H1 (cell line): ENCODE measurements at regions not wholly inside any gene's neighbourhood (a gene's known extent, or its start where the extent isn't known, plus 50 kb on each side); places are given as distances from the start of the nearest gene placed in this dataset.

Experiments used
- CTCF ChIA-PET: fragments of 300-600 bp; sonication (Branson Sonifier 250); formaldehyde crosslinking; loops from one replicate; lab custom pipeline; 2021; ENCODE audit not compliant: partially characterized antibody; lab: Charles Lee
- POLR2A ChIA-PET: fragments of 300-600 bp; sonication (Branson Sonifier 250); formaldehyde crosslinking; loops from one replicate; lab custom pipeline; 2021; ENCODE audit warnings: inconsistent platforms; ENCODE audit not compliant: partially characterized antibody; lab: Charles Lee
- DNase-seq, 2 experiments: peaks; one replicate each; pipeline versions ENCODE4 v3.0.0 to v3.0.0-alpha.2; 2010 to 2022; ENCODE audit warnings: low spot score in 2 of 2, low read depth in 1 of 2, mixed read lengths in 1 of 2
- FAIRE-seq: peaks from 2 replicates; lab custom pipeline; 2011; peaks lifted over from hg19 to GRCh38; lab: Jason Lieb, UNC
- H2AFZ ChIP-seq: 2 replicates; pipeline ENCODE4 v1.8.1; 2012; ENCODE audit warnings: low read length, inconsistent platforms
- H2AK5ac ChIP-seq: 2 replicates; pipeline ENCODE4 v1.6.1; 2013; ENCODE audit warnings: low read depth, low read length
- H2BK120ac ChIP-seq: replicated peaks from 2 replicates; pipeline ENCODE3; 2013; ENCODE audit warnings: low read depth, low read length, inconsistent platforms
- H2BK12ac ChIP-seq: 2 replicates; pipeline ENCODE4 v1.6.1; 2013; ENCODE audit warnings: low read depth, low read length
- H2BK15ac ChIP-seq: 2 replicates; pipeline ENCODE4 v1.6.1; 2013; ENCODE audit warnings: low read length
- H2BK20ac ChIP-seq: 2 replicates; pipeline ENCODE4 v1.6.1; 2013; ENCODE audit warnings: low read length
- H2BK5ac ChIP-seq: 2 replicates; pipeline ENCODE4 v1.6.1; 2013; ENCODE audit warnings: low read depth, low read length
- H3K14ac ChIP-seq: 2 replicates; pipeline ENCODE4 v1.6.1; 2013; ENCODE audit warnings: inconsistent platforms; ENCODE audit not compliant: insufficient read length
- H3K18ac ChIP-seq: 2 replicates; pipeline ENCODE4 v1.6.1; 2013; ENCODE audit warnings: low read length; ENCODE audit errors: extremely low read depth
- H3K23ac ChIP-seq: 2 replicates; pipeline ENCODE4 v1.6.1; 2013; ENCODE audit warnings: inconsistent platforms; ENCODE audit not compliant: insufficient read length
- H3K23me2 ChIP-seq: 2 replicates; pipeline ENCODE4 v1.6.1; 2013; ENCODE audit warnings: low read depth, low read length
- H3K27ac ChIP-seq: 2 replicates; pipeline ENCODE4 v1.6.1; 2011; ENCODE audit warnings: low read depth, low read length, inconsistent platforms
- H3K27me3 ChIP-seq, 4 experiments: replicated peaks in 1 of 4; 1 replicate in 1 of 4; 2 replicates in 3 of 4; pipeline versions ENCODE4 v1.6.1 to v1.8.1; 2011 to 2013; ENCODE audit warnings: low read length in 3 of 4, mild to moderate bottlenecking in 3 of 4, inconsistent platforms in 2 of 4, mixed read lengths in 2 of 4, moderate library complexity in 1 of 4; ENCODE audit not compliant: control insufficient read depth in 3 of 4, insufficient read depth in 3 of 4; ENCODE audit errors: extremely low read depth in 1 of 4
- H3K36me3 ChIP-seq, 4 experiments: 2 replicates each; pipeline versions ENCODE4 v1.6.1 to v1.8.1; 2011 to 2013; ENCODE audit warnings: mild to moderate bottlenecking in 4 of 4, low read length in 3 of 4, moderate library complexity in 2 of 4, control low read depth in 1 of 4, inconsistent platforms in 1 of 4; ENCODE audit not compliant: insufficient read depth in 4 of 4, control insufficient read depth in 2 of 4
- H3K4ac ChIP-seq: replicated peaks from 2 replicates; pipeline ENCODE3; 2013; ENCODE audit warnings: low read length, low read depth, mixed read lengths, inconsistent platforms; ENCODE audit not compliant: insufficient read length
- H3K4me1 ChIP-seq, 4 experiments: replicated peaks in 1 of 4; 1 replicate in 1 of 4; 2 replicates in 3 of 4; pipeline versions ENCODE4 v1.6.1 to v1.8.1; 2011 to 2013; ENCODE audit warnings: low read length in 3 of 4, inconsistent platforms in 2 of 4, mixed read lengths in 1 of 4; ENCODE audit not compliant: insufficient read depth in 4 of 4, control insufficient read depth in 3 of 4
- H3K4me2 ChIP-seq, 2 experiments: 2 replicates each; pipeline versions ENCODE4 v1.6.1 to v1.8.1; 2011 to 2013; ENCODE audit warnings: low read depth in 2 of 2, low read length in 2 of 2, control low read depth in 1 of 2, inconsistent platforms in 1 of 2, mild to moderate bottlenecking in 1 of 2; ENCODE audit not compliant: insufficient read depth in 1 of 2
- H3K4me3 ChIP-seq, 4 experiments: fragments of 200-600, 300-600 bp in 1 of 4; sonication (generic), shearing (Covaris generic), sonication (Bioruptor Twin) in 1 of 4; 2 replicates each; pipeline versions ENCODE4 v1.5.1 to v1.8.1; 2011 to 2016; ENCODE audit warnings: low read length in 4 of 4, low read depth in 3 of 4, control low read depth in 2 of 4, inconsistent platforms in 2 of 4, mild to moderate bottlenecking in 2 of 4, mixed read lengths in 1 of 4, moderate library complexity in 1 of 4; ENCODE audit not compliant: insufficient read depth in 2 of 4; ENCODE audit errors: extremely low read depth in 1 of 4
- H3K56ac ChIP-seq: replicated peaks from 2 replicates; pipeline ENCODE3; 2013; ENCODE audit warnings: low read depth, mild to moderate bottlenecking, mixed read lengths, low read length, inconsistent platforms; ENCODE audit not compliant: insufficient read length
- H3K79me1 ChIP-seq: 2 replicates; pipeline ENCODE4 v1.6.1; 2013; ENCODE audit warnings: low read depth, low read length, control low read depth
- H3K79me2 ChIP-seq, 2 experiments: 2 replicates each; pipeline versions ENCODE4 v1.6.1 to v1.8.1; 2012 to 2013; ENCODE audit warnings: low read length in 2 of 2, mild to moderate bottlenecking in 2 of 2, inconsistent platforms in 1 of 2; ENCODE audit not compliant: insufficient read depth in 2 of 2, control insufficient read depth in 1 of 2
- H3K9ac ChIP-seq, 4 experiments: replicated peaks in 1 of 4; 1 replicate in 1 of 4; 2 replicates in 3 of 4; pipeline versions ENCODE4 v1.6.1 to v1.8.1; 2011 to 2013; ENCODE audit warnings: low read depth in 3 of 4, low read length in 3 of 4, control low read depth in 2 of 4, mild to moderate bottlenecking in 2 of 4, moderate library complexity in 2 of 4, inconsistent platforms in 1 of 4; ENCODE audit errors: extremely low read depth in 1 of 4
- H3K9me3 ChIP-seq, 2 experiments: 2 replicates each; pipeline versions ENCODE4 v1.6.1 to v1.8.1; 2012 to 2013; ENCODE audit warnings: mild to moderate bottlenecking in 2 of 2, moderate library complexity in 2 of 2, control low read depth in 1 of 2, inconsistent platforms in 1 of 2, low read depth in 1 of 2, low read length in 1 of 2, mixed read lengths in 1 of 2; ENCODE audit not compliant: insufficient read depth in 2 of 2
- H4K20me1 ChIP-seq, 2 experiments: replicated peaks in 1 of 2; 2 replicates each; pipeline versions ENCODE3 to v1.8.1; 2011 to 2013; ENCODE audit warnings: inconsistent platforms in 2 of 2, low read length in 2 of 2, mild to moderate bottlenecking in 1 of 2; ENCODE audit not compliant: insufficient read depth in 2 of 2, control insufficient read depth in 1 of 2
- H4K5ac ChIP-seq: 2 replicates; pipeline ENCODE4 v1.6.1; 2013; ENCODE audit warnings: low read length, low read depth, mixed read lengths, inconsistent platforms; ENCODE audit not compliant: insufficient read length
- H4K8ac ChIP-seq: 2 replicates; pipeline ENCODE4 v1.8.0; 2013; ENCODE audit warnings: mild to moderate bottlenecking, moderate library complexity, low read length, inconsistent platforms; ENCODE audit not compliant: insufficient read depth; ENCODE audit errors: extremely low read depth
- H4K91ac ChIP-seq: replicated peaks from 2 replicates; pipeline ENCODE3; 2013; ENCODE audit warnings: low read length, mixed read lengths, inconsistent platforms; ENCODE audit not compliant: insufficient read length
- SAP30 ChIP-seq: fragments of 300-600 bp; sonication (generic); IDR thresholded peaks from 2 replicates; pipeline ENCODE4 v1.7.1; 2012; ENCODE audit warnings: low read length, moderate library complexity, mild to moderate bottlenecking, inconsistent platforms; ENCODE audit not compliant: insufficient read depth, insufficient replicate concordance
- TCF12 ChIP-seq: IDR thresholded peaks from 2 replicates; pipeline ENCODE4 v1.6.1; 2011; ENCODE audit warnings: low read depth, mild to moderate bottlenecking, low read length
- WGBS, 2 experiments: shearing (Covaris generic) in 1 of 2; methylation state at CpG; one replicate each; pipeline versions ENCODE4 v1.1.6 to v1.1.7; 2013 to 2015; ENCODE audit warnings: low lambda C conversion rate in 2 of 2, mixed read lengths in 2 of 2, inconsistent platforms in 1 of 2, low coverage in 1 of 2, missing lambda C conversion rate in 1 of 2; ENCODE audit not compliant: insufficient replicate concordance in 2 of 2, insufficient coverage in 1 of 2, insufficient read length in 1 of 2; ENCODE audit errors: extremely low coverage in 1 of 2, missing lambda C conversion rate in 1 of 2; 5-methylcytosine and 5-hydroxymethylcytosine counted together
- TF ChIP-seq, protein P1 (sequence below): IDR thresholded peaks from 2 replicates; pipeline ENCODE4 v1.6.1; 2012; ENCODE audit warnings: inconsistent platforms

DNA sequence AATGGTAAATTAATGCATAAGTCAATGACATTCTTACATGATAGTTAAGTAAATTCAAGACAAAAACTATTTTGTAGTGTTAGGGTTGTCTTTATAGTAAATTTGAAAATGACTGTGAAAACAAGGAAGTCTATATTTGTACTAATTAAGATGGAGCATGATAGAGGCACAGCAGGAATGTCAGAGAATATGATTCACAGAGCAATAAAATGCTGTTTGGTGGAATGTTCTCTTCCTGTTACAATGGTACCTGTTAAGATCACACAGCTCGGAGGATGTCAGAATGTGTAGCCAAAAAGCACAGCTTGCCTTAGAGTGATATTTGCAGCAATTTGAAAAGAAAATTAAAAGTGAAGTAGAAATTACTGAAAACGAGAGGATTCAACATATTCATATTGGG, 2339.7 kb upstream of the RAG2 start:
- no peak overlapping the region for H3K4me2 ChIP-seq
- H3K23ac ChIP-seq, result no peak overlapping the region
- H3K18ac ChIP-seq, result no peak overlapping the region
- no peak overlapping the region for H2BK120ac ChIP-seq
- H3K4me1 ChIP-seq, result no peaks in the 10 kb centered on the region
- H4K8ac ChIP-seq, result no peak overlapping the region
- no peaks in the 10 kb centered on the region for H3K9me3 ChIP-seq
- H3K23me2 ChIP-seq, result no peaks in the 10 kb centered on the region
- no peak overlapping the region for H3K9ac ChIP-seq
- H3K27me3 ChIP-seq, result peaks cover 0 to 1% (median 0%) of the 10 kb centered on the region in 4 experiments; a peak in 1 of 7 replicates
- WGBS, 2 experiments, result 93% methylated on average over 2 of the region's 2 CpGs; no CpG with 5 or more reads in 1 of the 2 experiments
- no peak for TF ChIP-seq SAP30
- TF ChIP-seq, protein P1, sequence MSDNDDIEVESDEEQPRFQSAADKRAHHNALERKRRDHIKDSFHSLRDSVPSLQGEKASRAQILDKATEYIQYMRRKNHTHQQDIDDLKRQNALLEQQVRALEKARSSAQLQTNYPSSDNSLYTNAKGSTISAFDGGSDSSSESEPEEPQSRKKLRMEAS, result no peak
- no peak for TF ChIP-seq TCF12
- FAIRE-seq, result no peak
- no peak overlapping the region for H3K4ac ChIP-seq
- no peak overlapping the region for H2BK5ac ChIP-seq
- no peak overlapping the region for H2BK15ac ChIP-seq
- no peaks in the 10 kb centered on the region for H3K79me2 ChIP-seq
- H3K4me3 ChIP-seq, result no peak overlapping the region
- H3K56ac ChIP-seq, result no peak overlapping the region
- H3K27ac ChIP-seq, result no peak overlapping the region
- H4K20me1 ChIP-seq, result no peaks in the 10 kb centered on the region
- CTCF ChIA-PET, result no interaction called here
- POLR2A ChIA-PET, result no interaction called here
- H3K14ac ChIP-seq, result no peak overlapping the region
- H3K79me1 ChIP-seq, result no peaks in the 10 kb centered on the region
- H4K91ac ChIP-seq, result no peak overlapping the region
- no peak for DNase-seq
- no peak overlapping the region for H2BK12ac ChIP-seq
- no peak overlapping the region for H2BK20ac ChIP-seq
- no peaks in the 10 kb centered on the region for H3K36me3 ChIP-seq
- no peak overlapping the region for H4K5ac ChIP-seq
- no peak overlapping the region for H2AK5ac ChIP-seq
- H2AFZ ChIP-seq, result no peak overlapping the region
